ENCODE measurements at regions not wholly inside any gene's neighbourhood (a gene's known extent, or its start where the extent isn't known, plus 50 kb on each side); places are given as distances from the start of the nearest gene placed in this dataset.
A peak's percentile ranks its signal among the peaks of the same experiment; 100 is the strongest.
"Not testable (repeated sequence)": the region's sequence is repeated elsewhere in the genome, so short reads cannot be mapped to it uniquely, and the experiment has no call there.

DNA sequence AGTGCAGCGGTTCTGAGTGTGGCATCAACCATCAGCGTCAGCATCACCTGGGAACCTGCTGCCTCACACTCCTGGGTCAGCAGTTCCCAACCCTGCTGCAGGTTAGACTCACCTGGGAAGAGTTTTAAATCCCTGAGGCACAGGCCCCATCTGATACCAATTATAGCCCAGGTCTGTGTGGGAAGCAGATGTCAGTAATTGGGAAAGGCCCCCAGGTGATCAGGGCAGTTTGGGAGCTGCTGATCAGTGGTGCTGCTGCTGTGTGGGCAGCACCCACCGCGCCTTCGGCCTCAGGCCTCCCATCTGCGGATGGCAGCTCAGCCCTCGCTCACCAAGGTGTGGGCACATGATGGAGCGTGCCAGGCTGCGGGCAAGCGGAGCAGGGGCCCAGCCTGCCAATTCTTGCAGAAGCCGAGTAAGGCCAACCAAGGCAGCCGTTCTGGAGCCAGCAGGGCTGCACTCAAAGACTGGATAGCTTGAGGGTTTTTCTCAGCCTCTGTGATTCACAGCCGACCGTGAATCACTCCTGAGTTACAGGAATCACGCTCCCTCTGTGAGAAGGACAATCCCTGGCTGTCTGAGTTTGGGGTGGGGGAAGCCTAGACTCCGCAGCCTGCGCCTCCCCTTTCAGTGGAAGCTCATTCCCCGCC lies 155.6 kb upstream of the SFSWAP start:
- Mint-ChIP-seq H3K4me1 (peaks cover 3% of the 10 kb centered on the region), H3K27me3 (peaks cover 24% of the 10 kb centered on the region), H3K4me3 (no peak overlapping the region), H3K27ac (no peak overlapping the region), H3K9me3 (peaks cover 0 to 4% of the 10 kb centered on the region in 2 donors)
- ATAC-seq, result no peak
- no peak for DNase-seq

DNA sequence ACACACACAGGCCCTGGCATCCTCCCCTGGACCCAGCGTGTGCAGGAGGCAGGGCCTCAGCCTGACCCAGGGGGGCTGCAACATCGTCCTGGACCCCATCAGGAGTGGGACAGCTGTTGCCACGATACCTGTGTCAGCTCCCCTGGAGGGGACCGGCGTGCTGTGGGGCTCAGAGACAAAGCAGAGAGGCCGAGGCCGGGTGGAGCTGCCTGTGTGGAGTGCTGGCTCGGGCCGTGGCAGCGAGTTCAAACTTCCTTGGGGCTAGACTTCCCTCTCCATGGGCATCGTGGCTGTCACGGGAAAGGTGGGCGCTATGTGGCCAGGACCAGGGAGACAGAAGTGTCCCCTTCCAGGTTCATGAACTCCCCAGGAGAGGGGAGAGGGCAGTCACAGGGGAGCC lies 155.0 kb upstream of the SFSWAP start:
- Mint-ChIP-seq H3K9me3 (peaks cover 0 to 7% of the 10 kb centered on the region in 2 donors), H3K4me1 (peaks cover 6% of the 10 kb centered on the region)
- ATAC-seq, result no peak

DNA sequence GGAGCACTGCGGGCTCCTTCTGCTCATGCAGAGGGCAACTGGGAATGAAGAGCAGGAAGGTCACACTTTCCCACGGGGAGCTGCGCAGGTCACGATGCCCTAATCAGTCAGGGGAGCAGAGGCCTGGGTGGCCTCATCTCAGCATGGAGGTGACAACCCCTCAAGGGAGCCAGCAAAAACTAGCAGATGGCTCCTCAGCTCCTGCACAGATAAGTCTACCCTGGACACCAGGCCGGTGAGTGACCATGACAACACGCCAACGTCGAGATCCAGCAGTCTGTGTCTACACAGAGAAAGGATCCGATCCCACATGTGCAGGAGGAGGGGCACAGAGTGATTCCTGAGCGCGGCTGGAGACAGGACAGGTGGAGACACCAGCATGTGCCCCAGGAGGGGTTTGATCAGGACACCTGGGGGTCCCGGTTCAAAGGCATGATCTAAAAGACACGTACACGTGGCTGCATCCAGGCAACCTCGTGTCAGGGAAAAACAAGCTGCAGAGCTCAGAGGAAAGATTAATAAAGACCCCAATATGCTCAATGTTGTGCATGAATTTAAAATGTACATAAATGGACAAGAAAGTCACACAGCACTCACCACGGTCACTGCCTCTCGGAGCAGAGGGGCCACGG lies 153.7 kb upstream of the SFSWAP start:
- DNase-seq (no peak), ATAC-seq (no peak)
- Mint-ChIP-seq H3K4me3 (no peak overlapping the region), H3K9me3 (peaks cover 0 to 7% of the 10 kb centered on the region in 2 donors), H3K27me3 (peaks cover 11% of the 10 kb centered on the region), H3K4me1 (peaks cover 6% of the 10 kb centered on the region), H3K27ac (no peak overlapping the region)

More for the DNA sequence above, 155.0 kb upstream of the SFSWAP start:
- H3K27ac Mint-ChIP-seq, result peak overlapping the region in 1 of 2 donors; percentile 27
- H3K4me3 Mint-ChIP-seq, result no peak overlapping the region
- DNase-seq, result no peak
- H3K27me3 Mint-ChIP-seq, result peaks cover 23% of the 10 kb centered on the region

DNA sequence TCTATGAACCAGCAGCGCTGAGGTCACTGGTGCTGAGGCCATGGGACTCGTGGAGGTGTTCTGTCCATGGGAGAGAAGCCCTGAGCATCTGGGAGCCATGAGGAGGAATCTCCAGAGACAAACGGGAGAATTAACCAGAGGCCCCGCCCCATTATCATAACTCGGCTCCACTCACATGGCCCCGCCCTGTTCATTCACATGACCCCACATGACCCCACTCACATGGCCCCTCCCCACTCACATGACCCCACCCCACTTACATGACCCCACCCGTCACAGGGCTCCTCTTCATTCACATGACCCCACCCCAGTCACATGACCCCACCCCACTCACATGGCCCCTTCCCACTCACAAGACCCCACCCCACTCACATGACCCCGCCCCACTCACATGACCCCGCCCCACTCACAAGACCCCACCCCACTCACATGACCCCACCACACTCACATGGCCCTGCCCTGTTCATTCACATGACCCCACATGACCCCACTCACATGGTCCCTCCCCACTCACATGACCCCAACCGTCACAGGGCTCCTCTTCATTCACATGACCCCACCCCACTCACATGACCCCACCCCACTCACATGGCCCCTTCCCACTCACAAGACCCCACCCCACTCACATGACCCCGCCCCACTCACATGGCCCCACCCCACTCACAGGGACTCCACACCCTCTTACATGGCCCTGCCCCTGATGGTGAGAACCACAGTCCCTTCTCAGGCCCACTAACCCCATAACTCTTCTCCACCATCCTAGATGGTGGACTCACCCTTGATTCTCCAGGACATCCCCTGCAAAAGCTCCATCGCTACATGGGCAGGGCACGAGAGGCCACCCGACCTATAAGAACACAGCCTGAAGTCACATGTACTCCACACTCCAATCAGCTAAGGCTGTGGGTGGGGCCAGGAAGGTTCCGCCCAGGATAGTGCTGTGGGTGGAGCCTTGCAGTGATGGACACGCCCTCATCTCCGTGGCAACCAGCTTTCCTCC lies 151.1 kb upstream of the SFSWAP start:
- Mint-ChIP-seq H3K9me3 (peaks cover 0 to 7% of the 10 kb centered on the region in 2 donors), H3K4me1 (peaks cover 6% of the 10 kb centered on the region)
- peak; percentile 36 for ATAC-seq

DNA sequence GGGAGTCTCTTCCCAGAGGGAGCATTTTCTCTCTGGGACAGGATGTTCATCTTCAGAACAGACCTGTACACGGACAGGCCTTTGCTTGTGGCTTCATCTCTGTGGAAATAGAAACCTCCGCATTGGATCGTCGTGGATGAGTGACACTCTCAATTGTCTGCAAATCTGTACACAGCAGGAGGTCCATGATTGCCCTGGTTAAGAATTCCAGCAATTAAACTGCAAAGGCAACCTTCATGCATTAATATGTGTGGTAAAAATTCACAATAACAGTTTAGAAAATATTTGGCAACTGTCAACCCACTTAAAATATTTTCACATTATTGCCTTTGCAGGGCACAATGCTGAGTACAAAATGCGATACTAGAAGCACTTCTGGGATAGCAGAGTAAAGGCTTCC lies 149.8 kb upstream of the SFSWAP start:
- DNase-seq (no peak), ATAC-seq (no peak)
- Mint-ChIP-seq H3K9me3 (peaks cover 0 to 7% of the 10 kb centered on the region in 2 donors), H3K4me3 (no peak overlapping the region), H3K27me3 (peaks cover 11% of the 10 kb centered on the region), H3K4me1 (peaks cover 6% of the 10 kb centered on the region), H3K27ac (no peak overlapping the region)

More for the DNA sequence above, 151.1 kb upstream of the SFSWAP start:
- Mint-ChIP-seq H3K27ac (peak overlapping the region in 1 of 2 donors; percentile 55), H3K4me3 (no peak overlapping the region), H3K27me3 (peaks cover 11% of the 10 kb centered on the region)
- no peak for DNase-seq

DNA sequence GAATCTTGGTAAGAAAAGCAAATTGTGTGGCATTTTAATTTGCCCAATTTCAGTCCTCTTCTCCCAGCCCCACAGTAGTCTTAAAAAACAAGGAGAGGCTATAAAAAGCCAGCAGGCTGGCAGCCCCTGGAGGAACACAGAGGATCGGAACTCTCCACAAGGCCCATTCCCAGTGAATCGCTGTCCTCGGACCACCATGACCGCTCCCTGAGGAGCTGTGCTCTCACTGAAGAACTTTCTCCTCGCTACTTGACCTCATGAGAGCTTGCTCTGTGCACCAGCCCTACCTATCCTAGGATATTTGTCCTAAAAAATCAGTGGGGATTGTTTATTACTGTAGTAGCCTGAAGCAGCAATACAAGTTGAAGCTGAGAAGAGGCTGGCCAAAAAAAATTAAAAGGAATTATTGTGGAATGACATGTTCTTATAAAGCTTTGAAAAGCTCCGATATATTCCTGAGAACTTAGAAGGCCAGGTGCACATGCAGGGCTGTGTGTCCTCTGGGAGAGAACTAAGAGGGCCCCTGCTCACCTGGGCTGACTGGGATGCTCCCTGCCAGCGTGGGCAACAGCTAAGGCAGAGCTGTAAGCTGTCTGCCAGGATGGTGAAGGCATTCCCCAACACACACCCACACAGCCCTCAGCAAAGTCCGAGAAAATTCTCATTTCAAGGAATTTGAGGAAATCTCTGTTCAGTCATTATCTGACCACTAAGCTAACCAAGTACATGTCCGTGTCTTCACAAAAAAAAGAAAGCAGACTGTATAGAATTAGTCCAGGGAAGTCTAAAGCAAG lies 148.8 kb upstream of the SFSWAP start:
- peaks cover 0 to 7% of the 10 kb centered on the region in 2 donors for H3K9me3 Mint-ChIP-seq
- peaks cover under 1% of the 10 kb centered on the region for H3K27me3 Mint-ChIP-seq
- DNase-seq (no peak), ATAC-seq (no peak)
- peaks cover 6% of the 10 kb centered on the region for H3K4me1 Mint-ChIP-seq
- H3K4me3 Mint-ChIP-seq, result no peak overlapping the region
- no peak overlapping the region for H3K27ac Mint-ChIP-seq

DNA sequence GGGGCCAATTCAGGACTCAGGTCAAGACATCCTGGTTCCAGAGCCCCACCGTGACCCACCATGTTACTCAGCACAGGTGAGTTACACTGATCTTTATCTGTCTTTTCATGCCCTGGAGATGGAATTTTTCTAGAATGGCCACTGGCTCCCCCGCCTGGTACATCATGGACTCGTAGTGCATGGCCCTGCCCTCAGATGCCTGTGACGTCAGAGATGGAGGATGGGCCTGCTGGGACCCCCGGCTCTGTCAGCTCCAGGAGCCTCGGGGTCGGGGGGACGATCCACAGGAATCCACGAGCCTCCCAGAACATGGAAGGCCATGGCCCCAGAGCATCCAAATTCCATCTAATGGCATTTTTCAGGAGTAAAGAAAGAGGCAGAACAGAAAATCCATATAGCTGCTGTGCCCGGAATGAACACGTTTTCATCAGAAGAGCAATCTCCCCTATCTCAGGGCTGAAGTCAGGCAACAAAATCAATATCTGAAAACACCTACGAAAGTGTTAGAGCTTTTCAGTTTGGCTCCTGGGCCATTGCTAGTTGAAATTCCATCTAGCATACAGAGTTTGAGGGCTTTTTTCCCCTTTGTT lies 146.7 kb upstream of the SFSWAP start:
- H3K27ac Mint-ChIP-seq, H3K4me1 Mint-ChIP-seq, H3K4me3 Mint-ChIP-seq, DNase-seq, ATAC-seq, H3K9me3 Mint-ChIP-seq, H3K27me3 Mint-ChIP-seq: not testable (repeated sequence)

DNA sequence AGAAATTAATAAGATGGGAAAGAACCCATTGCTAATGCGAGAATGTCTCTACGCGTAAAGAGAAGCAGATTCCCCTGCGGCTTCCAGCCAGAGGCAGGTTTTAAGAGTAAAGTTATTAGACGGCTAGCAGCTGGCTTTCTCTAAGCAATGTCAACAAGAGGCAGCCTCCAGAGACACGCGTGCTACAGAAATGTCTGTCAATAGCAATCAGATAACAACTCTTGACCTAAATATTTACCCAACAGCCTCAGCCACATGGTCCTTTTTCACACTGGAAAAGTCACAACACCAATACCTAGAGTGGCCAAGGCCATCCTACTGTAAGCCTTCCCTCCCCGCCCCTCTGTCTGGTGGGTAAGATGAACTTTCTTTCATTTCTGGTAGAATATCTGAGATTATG lies 146.0 kb upstream of the SFSWAP start:
- Mint-ChIP-seq H3K4me3 (no peak overlapping the region), H3K4me1 (peaks cover 6% of the 10 kb centered on the region), H3K27me3 (no peaks in the 10 kb centered on the region), H3K27ac (no peak overlapping the region), H3K9me3 (peaks cover 0 to 7% of the 10 kb centered on the region in 2 donors)
- DNase-seq (no peak), ATAC-seq (no peak)

DNA sequence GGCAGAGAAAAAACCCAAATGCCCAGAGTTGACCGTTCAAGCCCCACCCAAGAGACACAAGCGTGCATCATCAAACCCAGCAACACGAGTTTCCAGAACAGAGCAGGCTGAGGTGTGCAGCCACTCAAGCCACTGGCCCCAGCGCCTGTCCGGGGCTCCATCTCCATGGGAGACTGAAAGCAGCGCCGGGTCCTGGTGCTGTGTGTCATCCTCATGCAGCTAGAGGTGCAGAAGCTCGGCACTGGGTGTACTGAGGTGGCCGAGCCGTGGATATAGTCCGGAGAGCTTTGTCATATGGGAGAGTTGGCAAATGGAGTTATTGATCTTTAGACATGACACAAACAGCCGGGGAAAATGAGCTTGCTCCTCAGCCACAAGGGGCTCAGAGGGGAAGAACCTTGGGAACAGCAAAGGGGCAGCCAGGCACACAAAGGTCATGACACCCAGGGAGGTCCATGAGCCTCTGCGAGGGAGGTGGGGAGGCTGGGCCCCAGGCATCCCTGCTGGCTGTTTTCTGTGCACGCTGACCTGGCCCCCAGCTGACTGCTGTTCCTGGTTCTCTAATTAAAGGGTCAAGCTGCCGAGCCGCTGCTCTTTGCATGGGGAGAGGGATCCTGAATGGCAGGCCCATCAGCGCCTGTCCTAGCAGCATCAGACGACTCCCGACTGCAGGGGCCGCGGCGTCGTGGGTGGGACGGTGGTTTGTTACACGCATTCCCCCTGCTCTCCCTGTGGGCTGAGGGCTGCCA lies 145.4 kb upstream of the SFSWAP start:
- Mint-ChIP-seq H3K27ac (no peak overlapping the region), H3K27me3 (peaks cover 3% of the 10 kb centered on the region), H3K4me3 (no peak overlapping the region), H3K4me1 (peaks cover 2% of the 10 kb centered on the region), H3K9me3 (peaks cover 0 to 2% of the 10 kb centered on the region in 2 donors)
- no peak for ATAC-seq
- DNase-seq, result no peak

DNA sequence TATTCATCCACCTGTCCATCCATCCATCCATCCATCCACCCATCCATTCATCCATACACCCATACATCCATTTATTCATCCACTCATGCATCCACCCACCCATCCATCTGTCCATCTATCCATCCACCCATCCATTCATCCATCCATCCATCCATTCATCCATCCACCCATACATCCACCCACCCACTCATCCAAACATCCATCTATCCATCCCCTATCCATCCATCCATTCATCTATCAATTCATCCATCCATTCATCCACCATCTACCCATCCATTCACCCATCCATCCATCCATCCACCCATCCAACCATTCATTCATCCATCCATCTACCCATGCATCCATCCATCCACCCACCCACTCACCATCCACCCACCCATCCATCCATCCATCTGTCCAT lies 142.6 kb upstream of the SFSWAP start:
- no peak overlapping the region for H3K27ac Mint-ChIP-seq
- no peak overlapping the region for H3K4me3 Mint-ChIP-seq
- no peaks in the 10 kb centered on the region for H3K4me1 Mint-ChIP-seq
- no peak for ATAC-seq
- H3K9me3 Mint-ChIP-seq, result no peaks in the 10 kb centered on the region
- no peak for DNase-seq
- peaks cover 8% of the 10 kb centered on the region for H3K27me3 Mint-ChIP-seq

DNA sequence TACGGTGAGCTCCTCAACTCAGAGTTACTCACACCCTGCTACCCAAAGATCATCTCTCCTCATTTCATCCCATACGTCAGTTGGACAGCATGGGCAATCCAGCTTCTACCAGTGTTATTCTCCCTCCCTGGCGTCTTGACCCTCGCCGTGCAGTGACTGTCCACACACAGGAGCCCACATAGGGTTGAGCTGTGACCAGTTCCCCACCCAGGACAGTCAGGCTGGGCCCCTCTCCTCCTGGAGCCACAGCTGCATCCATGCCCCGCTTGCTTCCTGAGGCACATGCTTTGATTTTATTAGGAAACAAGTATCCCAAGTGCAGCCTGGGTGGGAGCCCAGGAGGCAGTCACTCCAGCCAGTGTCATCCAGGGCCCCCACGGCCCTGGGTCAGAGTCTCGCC lies 140.3 kb upstream of the SFSWAP start:
- no peak overlapping the region for H3K4me3 Mint-ChIP-seq
- no peaks in the 10 kb centered on the region for H3K4me1 Mint-ChIP-seq
- H3K9me3 Mint-ChIP-seq, result no peaks in the 10 kb centered on the region
- peaks cover 8% of the 10 kb centered on the region for H3K27me3 Mint-ChIP-seq
- no peak for DNase-seq
- no peak for ATAC-seq
- peak overlapping the region in 1 of 2 donors; percentile 50 for H3K27ac Mint-ChIP-seq

DNA sequence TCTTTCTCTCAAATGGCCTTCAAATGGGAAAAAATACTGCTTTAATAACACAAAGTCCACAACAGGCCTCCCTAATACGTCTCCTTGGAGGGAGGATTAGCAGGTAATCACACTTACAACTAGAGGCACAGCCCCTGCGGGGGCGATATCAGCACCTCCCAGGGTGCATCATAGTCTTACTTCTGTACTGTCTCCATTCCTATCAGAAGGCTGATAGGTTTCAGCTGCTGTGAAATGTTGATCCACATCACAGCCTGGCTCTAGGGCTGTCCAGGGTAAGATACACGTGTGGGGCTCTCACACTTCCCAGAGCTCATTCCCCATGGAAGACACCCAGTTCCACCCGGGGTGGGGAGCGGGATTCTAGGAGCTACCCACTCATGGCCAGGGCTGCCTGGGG lies 139.1 kb upstream of the SFSWAP start:
- Mint-ChIP-seq H3K4me1 (no peaks in the 10 kb centered on the region), H3K4me3 (no peak overlapping the region), H3K27me3 (peaks cover 8% of the 10 kb centered on the region), H3K9me3 (no peaks in the 10 kb centered on the region), H3K27ac (no peak overlapping the region)
- ATAC-seq, result no peak
- DNase-seq, result no peak

DNA sequence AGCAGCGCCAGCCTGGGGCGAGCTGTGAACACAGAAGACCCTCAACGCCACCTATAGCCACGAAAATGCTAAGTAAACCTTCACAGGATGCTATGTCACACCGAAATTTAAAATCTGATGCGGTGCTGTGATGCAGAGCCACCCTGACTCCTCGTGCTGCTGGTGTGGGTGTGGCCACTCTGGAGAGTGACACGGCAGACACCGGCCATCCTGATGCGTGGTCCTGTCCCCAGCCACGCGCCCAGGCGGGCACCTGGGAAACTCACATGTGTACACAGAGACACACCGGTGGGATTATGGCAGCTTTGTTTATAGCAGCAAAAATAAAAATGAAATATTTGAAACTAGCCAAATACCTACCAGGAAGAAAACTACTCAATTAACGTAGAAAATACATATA lies 138.3 kb upstream of the SFSWAP start:
- H3K4me3 Mint-ChIP-seq, result no peak overlapping the region
- no peaks in the 10 kb centered on the region for H3K4me1 Mint-ChIP-seq
- no peak for ATAC-seq
- no peak for DNase-seq
- peaks cover 8% of the 10 kb centered on the region for H3K27me3 Mint-ChIP-seq
- no peak overlapping the region for H3K27ac Mint-ChIP-seq
- no peaks in the 10 kb centered on the region for H3K9me3 Mint-ChIP-seq

DNA sequence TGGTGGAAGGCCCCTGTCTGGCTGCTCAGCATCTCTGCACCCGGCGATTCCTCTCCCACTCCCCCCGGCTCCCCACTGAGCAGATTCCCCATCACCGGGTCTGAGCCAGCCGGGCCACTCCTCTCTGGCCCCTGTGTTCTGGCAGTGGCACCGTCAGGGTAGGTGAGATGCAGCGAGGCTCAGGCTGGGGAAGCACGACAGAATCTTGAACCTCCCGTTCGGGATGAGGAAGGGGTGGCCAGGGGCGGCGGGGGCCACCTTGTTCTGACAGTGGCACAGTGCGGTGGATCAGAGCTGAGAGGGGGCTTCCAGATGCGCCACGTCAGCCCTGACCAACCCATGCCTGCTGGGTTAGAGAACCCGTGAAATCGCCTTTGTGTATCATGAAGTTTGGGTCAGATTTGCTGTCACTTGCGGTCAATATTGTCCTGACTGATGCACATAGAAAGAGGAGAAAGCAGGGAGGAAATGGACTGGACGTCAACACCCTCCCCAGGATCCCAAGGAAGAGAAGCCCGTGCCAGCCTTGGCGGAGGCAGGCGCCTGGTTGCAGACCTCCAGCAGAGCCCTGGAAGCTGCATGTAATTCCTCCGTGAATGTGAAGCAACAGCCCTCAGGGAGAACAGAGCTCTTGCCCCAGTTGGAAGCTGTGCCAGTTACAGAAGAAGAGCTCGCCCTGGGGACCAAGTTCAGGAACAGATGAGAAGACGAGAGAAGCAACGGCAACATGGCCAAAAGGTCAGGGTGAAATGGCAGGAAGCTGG lies 137.1 kb upstream of the SFSWAP start:
- DNase-seq (no peak), ATAC-seq (no peak)
- Mint-ChIP-seq H3K9me3 (no peaks in the 10 kb centered on the region), H3K27me3 (peaks cover 17% of the 10 kb centered on the region), H3K27ac (no peak overlapping the region), H3K4me1 (no peaks in the 10 kb centered on the region), H3K4me3 (no peak overlapping the region)
